GM12878 (cell line): ENCODE measurements at regions not wholly inside any gene's neighbourhood (a gene's known extent, or its start where the extent isn't known, plus 50 kb on each side); places are given as distances from the start of the nearest gene placed in this dataset.

Experiments
- ATAC-seq: fragments of 200-7000 bp; cut with Tn5 transposase; 3 replicates; pipeline ENCODE4 v1.9.1; 2020; ENCODE audit warnings: mild to moderate bottlenecking, moderate library complexity
- BruUV-seq: library from RNA; stranded (reverse); fragments of 400-500 nt; replicated peaks from 2 replicates; lab custom pipeline; 2021; lab: Mats Ljungman, UMichigan
- CTCF ChIA-PET: fragments of 300-600 bp; sonication (Branson Sonifier 250); formaldehyde crosslinking; extraction: SDS; loops from one replicate; lab custom pipeline; 2021; ENCODE audit warnings: inconsistent platforms; lab: Yijun Ruan, JAX
- POLR2A ChIA-PET: fragments of 350-600 bp; formaldehyde crosslinking; extraction: SDS; loops from one replicate; lab custom pipeline; 2021; ENCODE audit warnings: inconsistent platforms; lab: Charles Lee
- RAD21 ChIA-PET: fragments of 300-600 bp; sonication (Branson Sonifier 250); formaldehyde crosslinking; loops from one replicate; lab custom pipeline; 2023; ENCODE audit warnings: antibody characterized with exemption; ENCODE audit not compliant: unreplicated experiment; lab: Charles Lee
- SMC1A ChIA-PET: fragments of 300-600 bp; sonication (Branson Sonifier 250); formaldehyde crosslinking; loops from one replicate; lab custom pipeline; 2023; ENCODE audit not compliant: unreplicated experiment, uncharacterized antibody; lab: Charles Lee
- DNase-seq: peaks from one replicate; pipeline ENCODE4 v3.0.0-alpha.2; 2011; ENCODE audit warnings: low read depth, low spot score
- FAIRE-seq: peaks from 3 replicates; lab custom pipeline; 2011; peaks lifted over from hg19 to GRCh38; lab: Jason Lieb, UNC
- H2AFZ ChIP-seq: 2 replicates; pipeline ENCODE4 v1.6.0; 2011; ENCODE audit warnings: low read depth, low read length, control low read depth; ENCODE audit not compliant: control insufficient read depth
- H3K27ac ChIP-seq: 2 replicates; pipeline ENCODE4 v1.5.1; 2011; ENCODE audit warnings: control low read depth; ENCODE audit not compliant: control insufficient read depth, insufficient read depth
- H3K27me3 ChIP-seq, 2 experiments: replicated peaks in 1 of 2; 2 replicates each; pipeline versions ENCODE4 v1.6.0 to v1.6.1; 2011; ENCODE audit warnings: low read length in 1 of 2; ENCODE audit not compliant: control insufficient read depth in 2 of 2, insufficient read depth in 2 of 2
- H3K36me3 ChIP-seq, 2 experiments: 2 replicates each; pipeline ENCODE4 v1.5.1; 2011; ENCODE audit warnings: low read length in 1 of 2; ENCODE audit not compliant: control insufficient read depth in 2 of 2, insufficient read depth in 2 of 2
- H3K4me1 ChIP-seq: 2 replicates; pipeline ENCODE4 v1.6.1; 2011; ENCODE audit warnings: mild to moderate bottlenecking, low read length, moderate library complexity, mixed read lengths; ENCODE audit not compliant: control insufficient read depth, insufficient read depth
- H3K4me2 ChIP-seq: 2 replicates; pipeline ENCODE4 v1.6.0; 2011; ENCODE audit warnings: control low read depth; ENCODE audit not compliant: control insufficient read depth, insufficient read depth
- H3K4me3 ChIP-seq: fragments of 200-600 bp; sonication (generic); 2 replicates; pipeline ENCODE4 v1.5.1; 2016
- H3K79me2 ChIP-seq: 2 replicates; pipeline ENCODE4 v1.6.0; 2011; ENCODE audit warnings: low read length; ENCODE audit not compliant: control insufficient read depth, insufficient read depth
- H3K9ac ChIP-seq: 2 replicates; pipeline ENCODE4 v1.8.0; 2011; ENCODE audit warnings: low read length, control low read depth, mixed read lengths; ENCODE audit not compliant: control insufficient read depth, insufficient read depth
- H3K9me3 ChIP-seq: replicated peaks from 3 replicates; pipeline ENCODE4 v1.5.1; 2011; ENCODE audit warnings: mild to moderate bottlenecking, low read length; ENCODE audit not compliant: control insufficient read depth, insufficient read depth
- H4K20me1 ChIP-seq: 2 replicates; pipeline ENCODE4 v1.6.0; 2011; ENCODE audit not compliant: control insufficient read depth, insufficient read depth
- BCL11A ChIP-seq: IDR thresholded peaks from 2 replicates; pipeline ENCODE4 v1.6.1; 2011; ENCODE audit warnings: low read depth, low read length
- BCL3 ChIP-seq: IDR thresholded peaks from 2 replicates; pipeline ENCODE4 v1.6.1; 2011; ENCODE audit warnings: borderline replicate concordance, low read depth, mild to moderate bottlenecking, moderate library complexity, low read length; ENCODE audit not compliant: insufficient read depth, poor library complexity, severe bottlenecking
- E2F4 ChIP-seq: IDR thresholded peaks from 2 replicates; pipeline ENCODE4 v1.6.1; 2012; ENCODE audit warnings: low read depth, low read length, improper control_type of control experiment
- HSF1 ChIP-seq: fragments of 150-350 bp; IDR thresholded peaks from 2 replicates; pipeline ENCODE4 v1.6.1; 2014; ENCODE audit warnings: mild to moderate bottlenecking, low read depth, low read length
- KAT2A ChIP-seq: conservative IDR thresholded peaks from 2 replicates; pipeline ENCODE4 v1.6.1; 2011; ENCODE audit warnings: low read depth, low read length; ENCODE audit not compliant: control insufficient read depth
- NR2C2 ChIP-seq: IDR thresholded peaks from 2 replicates; pipeline ENCODE4 v1.6.1; 2011; ENCODE audit warnings: borderline replicate concordance, low read depth; ENCODE audit not compliant: control insufficient read depth, insufficient read length
- POLR2A ChIP-seq: IDR thresholded peaks from 2 replicates; pipeline ENCODE4 v1.6.1; 2011; ENCODE audit warnings: low read depth, mild to moderate bottlenecking, low read length
- SMAD1 ChIP-seq: fragments of 450-650 bp; IDR thresholded peaks from 2 replicates; pipeline ENCODE4 v1.6.1; 2018; ENCODE audit warnings: mild to moderate bottlenecking, low read depth; ENCODE audit not compliant: partially characterized antibody
- SMC3 ChIP-seq: IDR thresholded peaks from 2 replicates; pipeline ENCODE4 v1.6.1; 2011; ENCODE audit warnings: low read length, improper control_type of control experiment, borderline replicate concordance
- SREBF2 ChIP-seq: IDR thresholded peaks from 2 replicates; pipeline ENCODE4 v1.6.1; 2012; ENCODE audit warnings: mild to moderate bottlenecking, low read length
- SUZ12 ChIP-seq: fragments of 200-600 bp; sonication (generic); IDR thresholded peaks from one replicate; pipeline ENCODE4 v1.6.1; 2018; ENCODE audit warnings: antibody characterized with exemption, mild to moderate bottlenecking; ENCODE audit not compliant: unreplicated experiment
- TARDBP ChIP-seq: IDR thresholded peaks from 2 replicates; pipeline ENCODE4 v1.6.1; 2016; ENCODE audit warnings: borderline replicate concordance
- TCF3 ChIP-seq: IDR thresholded peaks from 2 replicates; pipeline ENCODE4 v1.6.1; 2012; ENCODE audit warnings: low read depth, mild to moderate bottlenecking, low read length, borderline replicate concordance; ENCODE audit not compliant: insufficient read depth
- WRNIP1 ChIP-seq: IDR thresholded peaks from 2 replicates; pipeline ENCODE4 v1.6.1; 2011; ENCODE audit warnings: low read depth, low read length, improper control_type of control experiment, borderline replicate concordance
- ZNF24 ChIP-seq: fragments of 450-650 bp; IDR thresholded peaks from 2 replicates; pipeline ENCODE4 v1.6.1; 2017; ENCODE audit warnings: antibody characterized with exemption, mild to moderate bottlenecking
- ZNF622 ChIP-seq: fragments of 450-650 bp; IDR thresholded peaks from 2 replicates; pipeline ENCODE4 v1.6.1; 2017; ENCODE audit warnings: mild to moderate bottlenecking, inconsistent platforms
- WGBS: methylation state at CpG from one replicate; pipeline ENCODE4 v1.1.6; 2016; ENCODE audit warnings: low lambda C conversion rate; ENCODE audit not compliant: insufficient replicate concordance, insufficient coverage; ENCODE audit errors: missing lambda C conversion rate; 5-methylcytosine and 5-hydroxymethylcytosine counted together
- in situ Hi-C: fragments of 300-500 bp; cut with MboI; formaldehyde crosslinking; loops from 9 replicates; pipeline ENCODE4 v1.14.3; 2018; ENCODE audit warnings: mixed read lengths
- intact Hi-C: fragments of 100-400 bp; cut with micrococcal nuclease; formaldehyde crosslinking; loops from one replicate; pipeline ENCODE4 v1.14.2; 2022; ENCODE audit not compliant: unreplicated experiment

GRCh38 chr3:145017959-145018358, 1046.3 kb downstream of the DIPK2A start:
- in situ Hi-C loops: no loop called here

More at GRCh38 chr3:145017959-145018358, 1046.3 kb downstream of the DIPK2A start:
- RAD21 ChIA-PET: no interaction called here
- DNase-seq (no peak), ATAC-seq (no peak), FAIRE-seq (no peak)
- TF ChIP-seq SUZ12: no peak
- no peak for TF ChIP-seq BCL3
- TF ChIP-seq ZNF24: no peak
- no peak for TF ChIP-seq HSF1
- no peak for TF ChIP-seq SMAD1
- TF ChIP-seq POLR2A: no peak
- TF ChIP-seq BCL11A: no peak
- no peak for TF ChIP-seq NR2C2
- no peak for TF ChIP-seq WRNIP1
- no peak for TF ChIP-seq TCF3
- TF ChIP-seq ZNF622: no peak
- TF ChIP-seq TARDBP: no peak
- no peak for TF ChIP-seq KAT2A
- TF ChIP-seq SMC3: no peak
- TF ChIP-seq SREBF2: no peak
- TF ChIP-seq E2F4: no peak
- Histone ChIP-seq H4K20me1 (no peaks in the 10 kb centered on the region), H2AFZ (no peak overlapping the region), H3K4me1 (no peaks in the 10 kb centered on the region), H3K79me2 (no peaks in the 10 kb centered on the region), H3K27me3 (no peaks in the 10 kb centered on the region), H3K9ac (no peak overlapping the region), H3K36me3 (no peaks in the 10 kb centered on the region), H3K27ac (no peak overlapping the region), H3K4me2 (no peak overlapping the region), H3K4me3 (no peak overlapping the region), H3K9me3 (no peaks in the 10 kb centered on the region)
- BruUV-seq: no TSS peak
- intact Hi-C loops: no loop called here
- WGBS: 0% methylated on average over 1 of the region's 1 CpG
- CTCF ChIA-PET: no interaction called here
- SMC1A ChIA-PET: no interaction called here
- POLR2A ChIA-PET: no interaction called here
